HG02852 (cell line): ENCODE measurements at regions not wholly inside any gene's neighbourhood (a gene's known extent, or its start where the extent isn't known, plus 50 kb on each side); places are given as distances from the start of the nearest gene placed in this dataset.

Experiments
- ATAC-seq: cut with Tn5 transposase; IDR thresholded peaks from one replicate; pipeline ENCODE4 v1.9.1; 2021; ENCODE audit warnings: mild to moderate bottlenecking, moderate library complexity; ENCODE audit not compliant: unreplicated experiment

- no peak for ATAC-seq
Measured at GRCh38 chr5:74296685-74297408, 343.7 kb downstream of the ENC1 start.

GRCh38 chr5:74295676-74296075, 344.9 kb downstream of the ENC1 start:
- no peak for ATAC-seq

GRCh38 chr5:74295141-74295540, 345.4 kb downstream of the ENC1 start:
- no peak for ATAC-seq

- ATAC-seq = peak; percentile 61
Measured at GRCh38 chr5:74294231-74294705, 346.3 kb downstream of the ENC1 start.

GRCh38 chr5:74293182-74293581, 347.3 kb downstream of the ENC1 start:
- ATAC-seq = no peak

GRCh38 chr5:74290634-74291241, 349.8 kb downstream of the ENC1 start:
- ATAC-seq = no peak

- no peak for ATAC-seq
Measured at GRCh38 chr5:74289691-74290090, 350.8 kb downstream of the ENC1 start.

- no peak for ATAC-seq
Measured at GRCh38 chr5:74289238-74289637, 351.3 kb downstream of the ENC1 start.

- no peak for ATAC-seq
Measured at GRCh38 chr5:74288448-74289108, 351.9 kb downstream of the ENC1 start.

- ATAC-seq = no peak
Measured at GRCh38 chr5:74288038-74288437, 352.5 kb downstream of the ENC1 start.

GRCh38 chr5:74286734-74287695, 353.5 kb downstream of the ENC1 start:
- no peak for ATAC-seq

- ATAC-seq = no peak
Measured at GRCh38 chr5:74285675-74286280, 354.8 kb downstream of the ENC1 start.

GRCh38 chr5:74282490-74282889, 358.0 kb downstream of the ENC1 start:
- no peak for ATAC-seq

- no peak for ATAC-seq
Measured at GRCh38 chr5:74281166-74281565, 359.4 kb downstream of the ENC1 start.

- ATAC-seq = no peak
Measured at GRCh38 chr5:74280306-74280705, 360.2 kb downstream of the ENC1 start.

GRCh38 chr5:74279244-74279643, 361.3 kb downstream of the ENC1 start:
- ATAC-seq = no peak

- ATAC-seq = no peak
Measured at GRCh38 chr5:74277418-74277817, 363.1 kb downstream of the ENC1 start.

- ATAC-seq = no peak
Measured at GRCh38 chr5:74275171-74275992, 365.1 kb downstream of the ENC1 start.

GRCh38 chr5:74274326-74274725, 366.2 kb downstream of the ENC1 start:
- ATAC-seq = no peak
